ENCODE measurements at regions not wholly inside any gene's neighbourhood (a gene's known extent, or its start where the extent isn't known, plus 50 kb on each side); places are given as distances from the start of the nearest gene placed in this dataset.
A peak's percentile ranks its signal among the peaks of the same experiment; 100 is the strongest.

DNA sequence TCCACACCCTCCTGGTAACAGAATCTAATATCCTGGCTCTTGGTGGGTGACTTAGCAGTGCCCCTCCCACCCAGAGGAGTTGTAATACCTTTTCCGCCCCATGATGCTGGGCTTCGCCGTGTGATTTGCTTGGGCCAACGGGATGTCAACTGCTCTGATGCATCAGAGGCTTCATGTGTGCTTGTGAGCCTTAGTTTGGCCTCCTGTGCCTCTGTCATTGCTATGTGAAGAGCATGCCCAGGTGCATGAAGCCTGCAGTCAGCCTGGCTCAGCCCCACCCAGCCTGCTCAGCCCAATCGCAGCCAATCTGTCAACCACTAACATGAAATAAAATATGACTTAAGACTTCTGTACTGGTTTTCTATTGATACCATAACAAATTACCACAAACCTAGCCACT is 201.2 kb upstream of the RPL38 start:
- DNase-seq (ENCODE audit: low spot score), result no peak
- Mint-ChIP-seq H3K27me3 (ENCODE audit: unreplicated experiment) (peaks cover 2% of the 10 kb centered on the region), H3K36me3 (ENCODE audit: low read depth, unreplicated experiment) (no peaks in the 10 kb centered on the region), H3K27ac (ENCODE audit: unreplicated experiment) (no peak overlapping the region), H3K9me3 (ENCODE audit: unreplicated experiment) (no peaks in the 10 kb centered on the region), H3K4me1 (ENCODE audit: unreplicated experiment) (no peaks in the 10 kb centered on the region), H3K4me3 (ENCODE audit: unreplicated experiment) (no peak overlapping the region)
- TF ChIP-seq, protein P1, sequence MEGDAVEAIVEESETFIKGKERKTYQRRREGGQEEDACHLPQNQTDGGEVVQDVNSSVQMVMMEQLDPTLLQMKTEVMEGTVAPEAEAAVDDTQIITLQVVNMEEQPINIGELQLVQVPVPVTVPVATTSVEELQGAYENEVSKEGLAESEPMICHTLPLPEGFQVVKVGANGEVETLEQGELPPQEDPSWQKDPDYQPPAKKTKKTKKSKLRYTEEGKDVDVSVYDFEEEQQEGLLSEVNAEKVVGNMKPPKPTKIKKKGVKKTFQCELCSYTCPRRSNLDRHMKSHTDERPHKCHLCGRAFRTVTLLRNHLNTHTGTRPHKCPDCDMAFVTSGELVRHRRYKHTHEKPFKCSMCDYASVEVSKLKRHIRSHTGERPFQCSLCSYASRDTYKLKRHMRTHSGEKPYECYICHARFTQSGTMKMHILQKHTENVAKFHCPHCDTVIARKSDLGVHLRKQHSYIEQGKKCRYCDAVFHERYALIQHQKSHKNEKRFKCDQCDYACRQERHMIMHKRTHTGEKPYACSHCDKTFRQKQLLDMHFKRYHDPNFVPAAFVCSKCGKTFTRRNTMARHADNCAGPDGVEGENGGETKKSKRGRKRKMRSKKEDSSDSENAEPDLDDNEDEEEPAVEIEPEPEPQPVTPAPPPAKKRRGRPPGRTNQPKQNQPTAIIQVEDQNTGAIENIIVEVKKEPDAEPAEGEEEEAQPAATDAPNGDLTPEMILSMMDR (IDR thresholded peaks at IDR 0.05; ENCODE audit: unreplicated experiment), result no peak

DNA sequence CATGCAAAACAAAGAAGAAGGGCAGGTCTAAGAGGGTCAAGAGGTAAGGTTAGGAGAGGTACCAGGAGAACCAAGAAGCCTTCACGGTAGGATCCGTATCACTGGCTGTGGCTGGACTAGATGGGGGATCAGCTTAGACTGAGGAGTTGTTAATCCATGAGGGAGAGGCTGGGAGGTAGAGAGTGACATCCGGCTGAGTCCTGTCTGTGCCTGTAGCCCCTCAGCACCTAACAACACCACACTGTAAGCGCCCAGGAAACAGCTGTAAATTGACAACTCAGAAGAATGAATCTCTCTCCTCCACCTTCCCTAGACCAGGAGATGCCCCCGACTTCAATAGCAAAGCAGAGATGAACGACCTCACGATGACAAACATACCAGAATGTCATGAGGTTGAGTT is 199.4 kb upstream of the RPL38 start:
- Mint-ChIP-seq H3K27ac (ENCODE audit: unreplicated experiment) (no peak overlapping the region), H3K36me3 (ENCODE audit: low read depth, unreplicated experiment) (no peaks in the 10 kb centered on the region), H3K4me3 (ENCODE audit: unreplicated experiment) (no peak overlapping the region), H3K27me3 (ENCODE audit: unreplicated experiment) (peaks cover 5% of the 10 kb centered on the region), H3K9me3 (ENCODE audit: unreplicated experiment) (no peaks in the 10 kb centered on the region), H3K4me1 (ENCODE audit: unreplicated experiment) (peaks cover 13% of the 10 kb centered on the region)
- TF ChIP-seq, protein P1 (IDR thresholded peaks at IDR 0.05; ENCODE audit: unreplicated experiment), result no peak
- no peak for DNase-seq (ENCODE audit: low spot score)

DNA sequence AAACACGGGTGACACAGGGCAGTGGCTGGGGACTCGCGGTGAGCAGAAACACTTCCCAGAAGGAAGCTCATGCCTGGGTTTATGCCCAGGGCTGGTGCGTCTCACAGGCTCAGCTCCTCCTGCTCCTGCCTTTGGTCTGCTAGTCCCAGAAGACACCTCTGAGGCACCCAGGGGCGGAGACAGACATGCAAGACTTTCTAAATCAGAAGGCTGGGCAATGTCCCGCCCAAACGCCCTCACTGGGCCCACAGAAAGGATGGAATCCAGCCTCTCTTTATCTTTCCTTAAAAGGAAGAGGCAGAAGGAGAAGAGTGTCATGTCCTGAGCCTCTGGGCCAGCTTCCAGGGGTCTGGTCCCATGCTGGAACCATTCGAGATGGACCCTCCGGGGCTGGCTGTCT is 197.7 kb upstream of the RPL38 start:
- H3K4me1 Mint-ChIP-seq (ENCODE audit: unreplicated experiment), result peaks cover 13% of the 10 kb centered on the region
- H3K36me3 Mint-ChIP-seq (ENCODE audit: low read depth, unreplicated experiment), result no peaks in the 10 kb centered on the region
- peaks cover 3% of the 10 kb centered on the region for H3K27me3 Mint-ChIP-seq (ENCODE audit: unreplicated experiment)
- H3K9me3 Mint-ChIP-seq (ENCODE audit: unreplicated experiment), result no peaks in the 10 kb centered on the region
- H3K4me3 Mint-ChIP-seq (ENCODE audit: unreplicated experiment), result no peak overlapping the region
- TF ChIP-seq, protein P1 (IDR thresholded peaks at IDR 0.05; ENCODE audit: unreplicated experiment), result no peak
- no peak for DNase-seq (ENCODE audit: low spot score)
- H3K27ac Mint-ChIP-seq (ENCODE audit: unreplicated experiment), result no peak overlapping the region

DNA sequence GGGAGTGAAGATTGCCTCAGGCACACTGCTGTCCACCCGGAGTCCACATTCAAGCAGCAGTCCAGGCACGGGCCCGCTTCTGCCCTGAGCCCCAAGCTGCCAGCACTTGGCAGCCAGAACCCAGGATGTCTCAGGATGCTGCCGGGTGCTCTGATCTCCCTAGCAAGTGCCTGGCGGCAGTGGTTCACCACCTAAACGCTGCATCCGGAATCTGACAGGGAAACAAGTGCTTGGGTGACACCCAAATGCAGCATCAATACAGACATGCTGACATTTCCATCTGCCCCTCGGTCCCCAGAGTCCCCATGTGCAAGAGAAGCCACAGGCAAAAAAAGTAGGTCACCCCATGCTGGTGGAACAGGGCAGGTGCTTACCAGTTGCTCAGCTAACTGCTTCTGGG is 197.1 kb upstream of the RPL38 start:
- TF ChIP-seq, protein P1 (IDR thresholded peaks at IDR 0.05; ENCODE audit: unreplicated experiment), result no peak
- Mint-ChIP-seq H3K9me3 (ENCODE audit: unreplicated experiment) (no peaks in the 10 kb centered on the region), H3K27ac (ENCODE audit: unreplicated experiment) (no peak overlapping the region), H3K27me3 (ENCODE audit: unreplicated experiment) (peaks cover 3% of the 10 kb centered on the region), H3K4me3 (ENCODE audit: unreplicated experiment) (no peak overlapping the region), H3K4me1 (ENCODE audit: unreplicated experiment) (peaks cover 13% of the 10 kb centered on the region), H3K36me3 (ENCODE audit: low read depth, unreplicated experiment) (no peaks in the 10 kb centered on the region)
- DNase-seq (ENCODE audit: low spot score), result no peak

DNA sequence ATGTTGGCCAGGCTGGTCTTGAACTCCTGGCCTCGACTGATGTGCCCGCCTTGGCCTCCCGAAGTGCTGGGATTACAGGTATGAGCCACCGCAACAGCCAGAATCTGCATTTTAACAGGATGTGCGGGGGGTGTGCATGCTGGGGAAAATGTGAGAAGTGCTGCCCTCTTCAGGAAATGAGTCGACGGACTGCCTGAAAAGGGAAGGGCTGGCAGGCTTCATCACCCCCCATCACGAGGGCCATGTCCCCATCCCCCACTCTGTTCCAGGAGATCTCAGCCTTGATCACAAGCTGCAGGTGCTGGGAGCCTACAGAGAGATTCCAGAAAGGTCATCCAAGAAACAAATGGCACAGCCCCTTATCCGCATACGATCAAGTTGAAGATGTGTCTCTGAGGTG is 195.3 kb upstream of the RPL38 start:
- H3K4me1 Mint-ChIP-seq (ENCODE audit: unreplicated experiment), result peaks cover 13% of the 10 kb centered on the region
- no peak overlapping the region for H3K4me3 Mint-ChIP-seq (ENCODE audit: unreplicated experiment)
- H3K27ac Mint-ChIP-seq (ENCODE audit: unreplicated experiment), result no peak overlapping the region
- peak; percentile 16 for DNase-seq (ENCODE audit: low spot score)
- no peaks in the 10 kb centered on the region for H3K36me3 Mint-ChIP-seq (ENCODE audit: low read depth, unreplicated experiment)
- TF ChIP-seq, protein P1 (IDR thresholded peaks at IDR 0.05; ENCODE audit: unreplicated experiment), result peak; percentile 27
- H3K9me3 Mint-ChIP-seq (ENCODE audit: unreplicated experiment), result no peaks in the 10 kb centered on the region
- H3K27me3 Mint-ChIP-seq (ENCODE audit: unreplicated experiment), result peaks cover 3% of the 10 kb centered on the region

All from endothelial cell (in vitro differentiated cells).